ENCODE measurements at regions not wholly inside any gene's neighbourhood (a gene's known extent, or its start where the extent isn't known, plus 50 kb on each side); places are given as distances from the start of the nearest gene placed in this dataset.
A peak's percentile ranks its signal among the peaks of the same experiment; 100 is the strongest.
"Not testable (repeated sequence)": the region's sequence is repeated elsewhere in the genome, so short reads cannot be mapped to it uniquely, and the experiment has no call there.

DNA sequence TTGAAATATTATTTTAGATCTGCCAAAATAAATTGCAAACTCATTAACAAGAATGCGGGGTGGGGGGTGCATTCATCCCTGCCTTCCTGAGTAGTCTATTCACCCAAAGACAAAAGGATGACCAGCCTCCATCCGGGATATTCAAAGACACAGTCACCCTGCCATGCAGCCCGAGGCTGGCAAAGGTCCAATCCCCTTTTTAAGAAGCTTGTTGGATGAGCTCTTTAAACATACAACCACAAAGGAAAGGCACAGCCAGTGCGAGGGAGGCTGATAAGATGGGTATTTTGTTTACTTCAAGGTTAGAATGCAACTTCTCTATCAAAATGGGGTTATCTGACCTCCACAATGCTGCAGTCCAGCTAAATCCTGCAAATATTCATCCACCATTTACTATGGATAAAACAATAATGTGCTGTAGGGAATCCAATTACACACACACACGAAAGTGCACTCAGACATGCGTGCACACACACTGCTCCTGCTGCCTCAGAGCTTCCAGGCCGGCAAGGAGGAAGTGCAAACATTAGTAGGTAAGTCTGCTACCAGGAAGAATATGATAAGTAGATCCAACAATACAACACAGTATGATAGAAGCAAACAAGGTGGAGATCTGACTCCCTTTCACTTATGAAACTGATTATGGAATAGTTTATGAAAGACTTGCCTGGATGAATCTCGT, 133.6 kb downstream of the CCDC74A start:
- H3K9ac ChIP-seq (ENCODE audit: low read depth, low read length); H3K4me3 ChIP-seq (ENCODE audit: low read depth, low read length); H3K9me3 ChIP-seq (ENCODE audit: control insufficient read depth, insufficient read depth, low read length); H3K36me3 ChIP-seq (ENCODE audit: control insufficient read depth, insufficient read depth, low read length); H3K4me1 ChIP-seq (ENCODE audit: control insufficient read depth, insufficient read depth, low read length); H3K27me3 ChIP-seq (ENCODE audit: control insufficient read depth, insufficient read depth, low read length): not testable (repeated sequence)

GRCh38 chr2:131661884-131662535, 134.3 kb downstream of the CCDC74A start:
- H3K36me3 ChIP-seq (ENCODE audit: control insufficient read depth, insufficient read depth, low read length); H3K4me1 ChIP-seq (ENCODE audit: control insufficient read depth, insufficient read depth, low read length); H3K9me3 ChIP-seq (ENCODE audit: control insufficient read depth, insufficient read depth, low read length); H3K4me3 ChIP-seq (ENCODE audit: low read depth, low read length); H3K9ac ChIP-seq (ENCODE audit: low read depth, low read length); H3K27me3 ChIP-seq (ENCODE audit: control insufficient read depth, insufficient read depth, low read length): not testable (repeated sequence)

DNA sequence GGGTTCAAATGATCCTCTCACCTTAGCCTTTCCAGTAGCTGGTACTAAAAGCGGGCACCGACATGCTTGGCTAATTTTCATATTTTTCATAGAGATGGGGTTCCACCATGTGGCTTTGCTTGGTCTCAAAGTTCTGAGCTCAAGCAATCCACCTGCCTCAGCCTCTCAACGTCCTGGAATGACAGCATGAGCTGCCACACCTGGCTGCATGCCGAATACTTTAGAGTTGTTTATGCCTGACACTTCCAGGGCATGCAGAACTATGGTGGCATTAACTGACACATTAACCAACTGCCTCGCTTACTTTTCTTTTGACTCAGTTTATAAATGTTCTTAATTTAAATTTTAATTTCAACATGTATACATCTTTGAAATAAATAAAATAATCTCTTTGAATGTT, 135.8 kb downstream of the CCDC74A start:
- not testable (repeated sequence) for H3K4me1 ChIP-seq (ENCODE audit: control insufficient read depth, insufficient read depth, low read length); H3K27me3 ChIP-seq (ENCODE audit: control insufficient read depth, insufficient read depth, low read length); H3K36me3 ChIP-seq (ENCODE audit: control insufficient read depth, insufficient read depth, low read length); H3K9ac ChIP-seq (ENCODE audit: low read depth, low read length); H3K9me3 ChIP-seq (ENCODE audit: control insufficient read depth, insufficient read depth, low read length); H3K4me3 ChIP-seq (ENCODE audit: low read depth, low read length)

- not testable (repeated sequence) for H3K4me3 ChIP-seq (ENCODE audit: low read depth, low read length); H3K4me1 ChIP-seq (ENCODE audit: control insufficient read depth, insufficient read depth, low read length); H3K9ac ChIP-seq (ENCODE audit: low read depth, low read length); H3K36me3 ChIP-seq (ENCODE audit: control insufficient read depth, insufficient read depth, low read length); H3K9me3 ChIP-seq (ENCODE audit: control insufficient read depth, insufficient read depth, low read length); H3K27me3 ChIP-seq (ENCODE audit: control insufficient read depth, insufficient read depth, low read length)
Observed at GRCh38 chr2:131665716-131666115, 138.0 kb downstream of the CCDC74A start.

GRCh38 chr2:131668794-131669540, 141.3 kb downstream of the CCDC74A start:
- H3K4me1 ChIP-seq (ENCODE audit: control insufficient read depth, insufficient read depth, low read length); H3K9ac ChIP-seq (ENCODE audit: low read depth, low read length); H3K4me3 ChIP-seq (ENCODE audit: low read depth, low read length); H3K36me3 ChIP-seq (ENCODE audit: control insufficient read depth, insufficient read depth, low read length); H3K9me3 ChIP-seq (ENCODE audit: control insufficient read depth, insufficient read depth, low read length): not testable (repeated sequence)
- peaks cover 23% of the 10 kb centered on the region for H3K27me3 ChIP-seq (ENCODE audit: control insufficient read depth, insufficient read depth, low read length)

- not testable (repeated sequence) for H3K9ac ChIP-seq (ENCODE audit: low read depth, low read length); H3K4me1 ChIP-seq (ENCODE audit: control insufficient read depth, insufficient read depth, low read length); H3K36me3 ChIP-seq (ENCODE audit: control insufficient read depth, insufficient read depth, low read length); H3K9me3 ChIP-seq (ENCODE audit: control insufficient read depth, insufficient read depth, low read length)
- Histone ChIP-seq H3K4me3 (ENCODE audit: low read depth, low read length) (peak overlapping the region; percentile 30), H3K27me3 (ENCODE audit: control insufficient read depth, insufficient read depth, low read length) (peaks cover 35% of the 10 kb centered on the region)
Observed at GRCh38 chr2:131671841-131672470, 144.3 kb downstream of the CCDC74A start.

DNA sequence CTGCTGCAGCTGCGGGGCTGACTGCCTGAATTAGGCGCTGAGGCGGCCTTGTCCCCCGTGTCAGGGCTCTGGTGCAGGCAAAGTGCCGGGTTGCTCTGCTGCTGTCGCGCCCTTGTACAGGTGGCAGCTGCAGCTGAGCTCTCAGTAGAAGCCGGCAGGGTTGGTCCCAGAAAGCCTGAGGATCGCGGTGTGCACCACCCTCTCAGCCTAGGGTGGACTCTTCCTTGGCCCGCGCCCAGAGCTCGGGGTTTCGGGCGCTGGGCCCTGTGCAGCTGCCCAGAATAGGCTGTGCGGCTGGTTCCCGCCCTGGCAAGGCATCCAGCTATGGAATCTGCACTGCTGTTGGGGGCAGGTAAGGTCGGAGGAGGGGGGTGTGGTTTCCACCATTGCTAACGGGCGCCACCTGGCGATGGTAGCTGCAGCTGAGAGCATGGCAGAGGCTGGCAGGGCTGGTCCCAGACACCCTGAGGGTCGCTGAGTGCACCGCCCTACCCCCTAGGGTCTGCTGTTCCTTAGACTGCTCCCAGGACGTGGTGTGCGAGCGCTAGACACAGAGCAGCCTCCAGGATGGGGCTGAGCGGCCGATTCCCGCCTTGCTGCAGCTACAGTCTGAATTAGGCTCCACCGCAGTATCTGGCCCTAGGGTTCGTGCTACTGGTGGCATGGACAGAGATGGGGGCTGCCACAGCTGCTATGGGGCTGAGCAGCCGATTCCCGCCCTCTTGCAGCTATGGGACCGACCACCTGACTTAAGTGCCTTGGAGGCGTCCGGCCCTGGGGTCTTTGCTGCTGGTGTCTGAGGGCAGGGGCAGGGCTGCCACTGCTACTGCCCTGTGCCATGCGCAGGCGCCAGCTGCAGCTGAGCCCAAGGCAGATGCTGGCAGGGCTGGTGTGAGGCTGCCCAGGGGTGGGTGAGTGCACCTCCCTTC, 145.0 kb downstream of the CCDC74A start:
- not testable (repeated sequence) for H3K9ac ChIP-seq (ENCODE audit: low read depth, low read length); H3K4me1 ChIP-seq (ENCODE audit: control insufficient read depth, insufficient read depth, low read length); H3K9me3 ChIP-seq (ENCODE audit: control insufficient read depth, insufficient read depth, low read length); H3K36me3 ChIP-seq (ENCODE audit: control insufficient read depth, insufficient read depth, low read length)
- peaks cover 35% of the 10 kb centered on the region for H3K27me3 ChIP-seq (ENCODE audit: control insufficient read depth, insufficient read depth, low read length)
- H3K4me3 ChIP-seq (ENCODE audit: low read depth, low read length): peak overlapping the region; percentile 61

GRCh38 chr2:131673400-131674173, 145.9 kb downstream of the CCDC74A start:
- H3K9ac ChIP-seq (ENCODE audit: low read depth, low read length): no peak overlapping the region
- H3K9me3 ChIP-seq (ENCODE audit: control insufficient read depth, insufficient read depth, low read length): no peaks in the 10 kb centered on the region
- peaks cover 35% of the 10 kb centered on the region for H3K27me3 ChIP-seq (ENCODE audit: control insufficient read depth, insufficient read depth, low read length)
- peak overlapping the region; percentile 61 for H3K4me3 ChIP-seq (ENCODE audit: low read depth, low read length)
- H3K4me1 ChIP-seq (ENCODE audit: control insufficient read depth, insufficient read depth, low read length): no peaks in the 10 kb centered on the region
- H3K36me3 ChIP-seq (ENCODE audit: control insufficient read depth, insufficient read depth, low read length): no peaks in the 10 kb centered on the region

DNA sequence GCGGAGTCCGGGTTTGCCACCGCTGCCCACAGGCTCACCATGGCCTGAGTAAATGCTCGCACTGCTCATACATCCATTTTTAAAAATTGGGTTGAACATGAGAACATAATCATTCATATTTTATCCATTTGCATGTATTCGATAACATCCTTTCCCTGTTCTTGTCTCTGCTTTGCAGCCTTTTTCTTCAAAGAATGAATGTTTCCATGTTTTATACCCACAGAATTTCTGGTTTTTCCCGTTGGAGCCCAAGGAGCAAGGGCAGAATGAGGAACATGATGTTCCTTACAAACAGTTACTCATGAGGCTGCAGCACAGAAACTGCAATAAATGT, 146.5 kb downstream of the CCDC74A start:
- no peak overlapping the region for H3K9ac ChIP-seq (ENCODE audit: low read depth, low read length)
- no peaks in the 10 kb centered on the region for H3K36me3 ChIP-seq (ENCODE audit: control insufficient read depth, insufficient read depth, low read length)
- no peak overlapping the region for H3K4me3 ChIP-seq (ENCODE audit: low read depth, low read length)
- no peaks in the 10 kb centered on the region for H3K9me3 ChIP-seq (ENCODE audit: control insufficient read depth, insufficient read depth, low read length)
- H3K27me3 ChIP-seq (ENCODE audit: control insufficient read depth, insufficient read depth, low read length): peaks cover 35% of the 10 kb centered on the region
- no peaks in the 10 kb centered on the region for H3K4me1 ChIP-seq (ENCODE audit: control insufficient read depth, insufficient read depth, low read length)

DNA sequence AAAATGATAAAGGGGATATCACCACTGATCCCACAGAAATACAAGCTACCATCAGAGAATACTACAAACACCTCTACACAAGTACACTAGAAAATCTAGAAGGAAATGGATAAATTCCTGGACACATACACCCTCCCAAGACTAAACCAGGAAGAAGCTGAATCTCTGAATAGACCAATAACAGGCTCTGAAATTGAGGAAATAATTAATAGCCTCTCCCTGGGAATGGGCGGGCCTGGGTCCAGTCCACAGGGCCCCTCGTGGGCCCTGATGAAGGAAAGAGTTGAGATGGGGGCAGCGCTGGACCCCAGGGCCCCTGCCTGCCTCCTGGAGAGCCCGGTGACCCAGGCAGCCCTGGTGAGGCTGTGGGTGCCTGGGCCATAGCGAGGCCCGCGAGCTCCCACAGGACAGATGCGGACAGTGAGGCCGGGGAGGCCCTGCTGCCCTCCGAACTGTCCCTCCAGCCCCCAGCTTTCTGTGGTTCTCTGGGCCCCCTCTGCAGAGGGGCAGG, 154.0 kb downstream of the CCDC74A start:
- not testable (repeated sequence) for H3K27me3 ChIP-seq (ENCODE audit: control insufficient read depth, insufficient read depth, low read length); H3K36me3 ChIP-seq (ENCODE audit: control insufficient read depth, insufficient read depth, low read length); H3K4me1 ChIP-seq (ENCODE audit: control insufficient read depth, insufficient read depth, low read length); H3K9me3 ChIP-seq (ENCODE audit: control insufficient read depth, insufficient read depth, low read length)
- Histone ChIP-seq H3K9ac (ENCODE audit: low read depth, low read length) (peak overlapping the region; percentile 54), H3K4me3 (ENCODE audit: low read depth, low read length) (peak overlapping the region; percentile 85)
